ENCODE measurements at regions not wholly inside any gene's neighbourhood (a gene's known extent, or its start where the extent isn't known, plus 50 kb on each side); places are given as distances from the start of the nearest gene placed in this dataset.

DNA sequence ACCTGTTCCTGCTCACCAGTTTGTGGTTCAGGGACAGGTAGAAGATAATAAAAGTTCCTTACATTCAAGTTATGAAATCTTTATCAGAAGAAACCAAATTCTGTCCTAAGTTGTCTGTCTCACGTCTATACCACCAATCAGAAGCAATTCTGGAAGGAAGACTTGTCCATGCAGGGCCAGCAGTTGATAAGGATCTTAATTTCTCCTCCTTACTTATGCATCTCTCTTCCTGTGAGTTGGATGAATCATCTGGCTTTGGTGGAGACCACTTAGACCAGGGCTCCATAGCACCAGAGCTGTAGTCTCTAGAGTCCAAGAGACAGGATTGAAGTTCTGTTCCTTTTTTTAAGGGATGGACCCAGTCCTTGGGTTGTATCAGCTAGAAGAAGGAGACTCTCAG, 106.5 kb downstream of the APOB start:
- Mint-ChIP-seq H3K27ac (no peak overlapping the region), H3K9me3 (no peaks in the 10 kb centered on the region), H3K36me3 (no peaks in the 10 kb centered on the region), H3K27me3 (peaks cover 19 to 29% of the 10 kb centered on the region in 2 donors), H3K4me1 (no peaks in the 10 kb centered on the region), H3K4me3 (no peak overlapping the region)
- Histone ChIP-seq H3K4me3 (ENCODE audit: control insufficient read depth in 1 of 2, extremely low read depth in 1 of 2, low read length in 1 of 2) (no peak overlapping the region), H3K36me3 (ENCODE audit: control insufficient read depth in 2 of 2, extremely low read depth in 1 of 2, insufficient read depth in 1 of 2, low read length in 1 of 2) (no peaks in the 10 kb centered on the region), H3K27me3 (replicated peaks in 1 of 2; ENCODE audit: control insufficient read depth in 2 of 2, extremely low read depth in 1 of 2, insufficient read depth in 2 of 2, low read length in 1 of 2) (peaks cover 0 to 17% of the 10 kb centered on the region in 2 experiments), H3K4me1 (ENCODE audit: control insufficient read depth in 1 of 2, extremely low read depth in 1 of 2, insufficient read depth in 2 of 2, low read length in 2 of 2) (no peaks in the 10 kb centered on the region), H3K27ac (ENCODE audit: low read length) (no peak overlapping the region), H3K9me3 (no peaks in the 10 kb centered on the region)
- POLR2A ChIA-PET, result no interaction called here
- DNase-seq (no peak), ATAC-seq (replicated peaks in 1 of 4) (no peak)
- CTCF ChIA-PET, result no interaction called here
- no CpG with 5 or more reads among the region's 1 CpG for WGBS (ENCODE audit: insufficient coverage)

DNA sequence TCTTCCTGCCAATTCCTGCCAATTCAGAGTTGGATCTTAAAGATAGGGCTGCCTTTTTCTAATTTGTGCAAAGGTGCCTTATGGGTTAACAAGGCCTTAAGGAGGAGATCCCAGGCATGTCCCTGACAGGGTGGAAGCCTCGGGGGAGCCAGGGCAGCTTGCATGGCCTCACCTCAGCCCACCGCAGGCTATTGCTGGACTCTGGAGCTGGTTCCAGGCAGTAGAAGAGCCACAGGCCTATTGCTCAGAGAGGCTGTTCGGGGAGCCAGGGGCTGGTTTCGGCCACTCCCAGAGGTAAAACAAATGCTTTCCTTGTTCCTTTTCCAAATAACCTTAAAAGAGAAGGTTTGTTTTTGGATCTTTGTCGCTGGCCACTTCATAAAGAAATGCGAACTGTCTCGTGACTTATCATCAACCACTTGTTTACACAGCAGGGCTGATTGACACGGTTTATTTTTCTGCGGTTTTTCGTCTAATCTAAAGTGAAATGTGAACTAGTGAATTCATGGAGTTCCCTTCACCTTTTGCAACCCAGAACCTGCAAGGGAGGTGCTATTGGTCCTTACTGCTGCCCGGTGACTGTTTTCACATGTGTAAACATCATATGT, 108.6 kb downstream of the APOB start:
- CTCF ChIA-PET, result interaction anchor here in 1 of 2 donors (0.5 kb wide), 1 partner anchor 491 kb away, joined by 4 read pairs; no protein-coding TSS in a partner anchor
- Mint-ChIP-seq H3K4me1 (no peaks in the 10 kb centered on the region), H3K4me3 (no peak overlapping the region), H3K27me3 (peaks cover 11 to 17% of the 10 kb centered on the region in 2 donors), H3K36me3 (no peaks in the 10 kb centered on the region), H3K9me3 (no peaks in the 10 kb centered on the region), H3K27ac (no peak overlapping the region)
- 85% methylated on average over 2 of the region's 11 CpGs for WGBS (ENCODE audit: insufficient coverage)
- ATAC-seq (replicated peaks in 1 of 4), result no peak
- H3K27ac ChIP-seq (ENCODE audit: low read length), result no peak overlapping the region
- H3K27me3 ChIP-seq (replicated peaks in 1 of 2; ENCODE audit: control insufficient read depth in 2 of 2, extremely low read depth in 1 of 2, insufficient read depth in 2 of 2, low read length in 1 of 2), result peaks cover 0 to 11% of the 10 kb centered on the region in 2 experiments
- no peaks in the 10 kb centered on the region for H3K9me3 ChIP-seq
- H3K4me3 ChIP-seq (ENCODE audit: control insufficient read depth in 1 of 2, extremely low read depth in 1 of 2, low read length in 1 of 2), result no peak overlapping the region
- H3K4me1 ChIP-seq (ENCODE audit: control insufficient read depth in 1 of 2, extremely low read depth in 1 of 2, insufficient read depth in 2 of 2, low read length in 2 of 2), result no peaks in the 10 kb centered on the region
- POLR2A ChIA-PET, result no interaction called here
- H3K36me3 ChIP-seq (ENCODE audit: control insufficient read depth in 2 of 2, extremely low read depth in 1 of 2, insufficient read depth in 1 of 2, low read length in 1 of 2), result no peaks in the 10 kb centered on the region
- DNase-seq, result no peak

DNA sequence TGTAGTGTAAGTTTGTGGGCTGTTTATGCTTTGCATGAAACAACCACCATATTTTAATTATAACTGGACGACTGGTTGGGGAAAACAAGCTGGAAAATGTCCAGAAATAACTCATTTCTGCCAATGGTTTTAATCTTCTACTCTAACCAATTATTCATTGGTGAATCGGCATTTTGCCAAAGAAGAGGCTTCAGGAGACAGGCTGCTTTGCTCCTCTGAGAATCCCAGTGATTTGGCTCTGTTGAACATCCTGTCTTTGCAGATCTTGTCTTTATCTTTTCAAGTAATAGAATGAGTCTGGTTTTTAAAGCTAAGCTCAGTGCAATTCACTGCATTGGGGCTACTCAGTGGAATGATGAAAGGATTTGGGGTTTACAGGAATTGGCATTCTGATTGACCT, 109.6 kb downstream of the APOB start:
- no CpG with 5 or more reads among the region's 2 CpGs for WGBS (ENCODE audit: insufficient coverage)
- no peak overlapping the region for H3K27ac Mint-ChIP-seq
- POLR2A ChIA-PET, result no interaction called here
- H3K36me3 Mint-ChIP-seq, result no peaks in the 10 kb centered on the region
- H3K9me3 Mint-ChIP-seq, result peaks cover 0 to under 1% (median under 1%) of the 10 kb centered on the region in 3 donors
- ATAC-seq (replicated peaks in 1 of 4) (no peak), DNase-seq (no peak)
- Histone ChIP-seq H3K4me3 (ENCODE audit: control insufficient read depth in 1 of 2, extremely low read depth in 1 of 2, low read length in 1 of 2) (no peak overlapping the region), H3K9me3 (no peaks in the 10 kb centered on the region), H3K27me3 (replicated peaks in 1 of 2; ENCODE audit: control insufficient read depth in 2 of 2, extremely low read depth in 1 of 2, insufficient read depth in 2 of 2, low read length in 1 of 2) (peaks cover 0 to 11% of the 10 kb centered on the region in 2 experiments), H3K4me1 (ENCODE audit: control insufficient read depth in 1 of 2, extremely low read depth in 1 of 2, insufficient read depth in 2 of 2, low read length in 2 of 2) (no peaks in the 10 kb centered on the region), H3K36me3 (ENCODE audit: control insufficient read depth in 2 of 2, extremely low read depth in 1 of 2, insufficient read depth in 1 of 2, low read length in 1 of 2) (no peaks in the 10 kb centered on the region), H3K27ac (ENCODE audit: low read length) (no peak overlapping the region)
- CTCF ChIA-PET, result no interaction called here
- peaks cover 11 to 17% of the 10 kb centered on the region in 2 donors for H3K27me3 Mint-ChIP-seq
- H3K4me1 Mint-ChIP-seq, result no peaks in the 10 kb centered on the region
- no peak overlapping the region for H3K4me3 Mint-ChIP-seq

GRCh38 chr2:20933714-20934113, 110.2 kb downstream of the APOB start:
- 100% methylated on average over 1 of the region's 1 CpG for WGBS (ENCODE audit: insufficient coverage)
- POLR2A ChIA-PET, result no interaction called here
- CTCF ChIA-PET, result no interaction called here

GRCh38 chr2:20931346-20931745, 108.4 kb upstream of the LDAH start:
- POLR2A ChIA-PET, result no interaction called here
- H3K4me1 Mint-ChIP-seq, result no peaks in the 10 kb centered on the region

More at GRCh38 chr2:20933714-20934113, 110.2 kb downstream of the APOB start:
- no peak overlapping the region for H3K27ac ChIP-seq (ENCODE audit: low read length)
- DNase-seq, result no peak
- no peak overlapping the region for H3K27ac Mint-ChIP-seq
- no peak for ATAC-seq (replicated peaks in 1 of 4)
- peaks cover 8 to 13% of the 10 kb centered on the region in 2 donors for H3K27me3 Mint-ChIP-seq
- H3K4me1 ChIP-seq (ENCODE audit: control insufficient read depth in 1 of 2, extremely low read depth in 1 of 2, insufficient read depth in 2 of 2, low read length in 2 of 2), result no peaks in the 10 kb centered on the region
- H3K9me3 Mint-ChIP-seq, result peaks cover 3 to 6% (median 5%) of the 10 kb centered on the region in 3 donors
- no peak overlapping the region for H3K4me3 ChIP-seq (ENCODE audit: control insufficient read depth in 1 of 2, extremely low read depth in 1 of 2, low read length in 1 of 2)
- H3K9me3 ChIP-seq, result no peaks in the 10 kb centered on the region
- H3K36me3 Mint-ChIP-seq, result no peaks in the 10 kb centered on the region
- peaks cover 0 to 11% of the 10 kb centered on the region in 2 experiments for H3K27me3 ChIP-seq (replicated peaks in 1 of 2; ENCODE audit: control insufficient read depth in 2 of 2, extremely low read depth in 1 of 2, insufficient read depth in 2 of 2, low read length in 1 of 2)
- H3K4me3 Mint-ChIP-seq, result no peak overlapping the region
- H3K36me3 ChIP-seq (ENCODE audit: control insufficient read depth in 2 of 2, extremely low read depth in 1 of 2, insufficient read depth in 1 of 2, low read length in 1 of 2), result no peaks in the 10 kb centered on the region
- no peaks in the 10 kb centered on the region for H3K4me1 Mint-ChIP-seq

DNA sequence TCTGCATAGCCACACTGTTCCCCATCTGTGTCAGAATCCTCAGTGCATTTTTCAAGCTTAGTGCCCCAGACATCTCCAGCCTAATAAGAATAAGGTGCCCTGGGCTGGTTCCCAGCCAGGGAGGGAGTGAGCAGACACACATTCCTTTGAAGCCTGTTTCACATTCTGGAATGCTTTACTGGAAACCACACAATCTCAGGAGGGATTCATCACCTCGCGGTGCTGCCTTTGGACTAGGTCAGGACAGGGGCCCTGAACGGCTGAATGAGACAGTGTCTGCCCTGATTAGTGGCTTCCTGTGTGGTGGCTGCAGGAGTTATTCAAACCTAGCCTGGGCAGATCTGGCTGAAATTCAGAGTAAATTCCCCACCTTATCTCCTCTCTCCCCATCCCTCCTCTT, 108.0 kb upstream of the LDAH start:
- no peak for DNase-seq
- Mint-ChIP-seq H3K4me3 (no peak overlapping the region), H3K27ac (no peak overlapping the region), H3K9me3 (peaks cover 8 to 17% (median 13%) of the 10 kb centered on the region in 3 donors), H3K4me1 (no peaks in the 10 kb centered on the region), H3K36me3 (no peaks in the 10 kb centered on the region), H3K27me3 (peaks cover 11 to 16% of the 10 kb centered on the region in 2 donors)
- Histone ChIP-seq H3K27ac (ENCODE audit: low read length) (no peak overlapping the region), H3K9me3 (no peaks in the 10 kb centered on the region), H3K4me1 (ENCODE audit: control insufficient read depth in 1 of 2, extremely low read depth in 1 of 2, insufficient read depth in 2 of 2, low read length in 2 of 2) (no peaks in the 10 kb centered on the region), H3K27me3 (replicated peaks in 1 of 2; ENCODE audit: control insufficient read depth in 2 of 2, extremely low read depth in 1 of 2, insufficient read depth in 2 of 2, low read length in 1 of 2) (peaks cover 0 to 10% of the 10 kb centered on the region in 2 experiments), H3K36me3 (ENCODE audit: control insufficient read depth in 2 of 2, extremely low read depth in 1 of 2, insufficient read depth in 1 of 2, low read length in 1 of 2) (no peaks in the 10 kb centered on the region), H3K4me3 (ENCODE audit: control insufficient read depth in 1 of 2, extremely low read depth in 1 of 2, low read length in 1 of 2) (no peak overlapping the region)
- ATAC-seq (replicated peaks in 1 of 4), result no peak
- 74% methylated on average over 3 of the region's 3 CpGs for WGBS (ENCODE audit: insufficient coverage)
- POLR2A ChIA-PET, result no interaction called here
- CTCF ChIA-PET, result no interaction called here

More at GRCh38 chr2:20931346-20931745, 108.4 kb upstream of the LDAH start:
- H3K27ac ChIP-seq (ENCODE audit: low read length), result no peak overlapping the region
- no peak for ATAC-seq (replicated peaks in 1 of 4)
- no peaks in the 10 kb centered on the region for H3K4me1 ChIP-seq (ENCODE audit: control insufficient read depth in 1 of 2, extremely low read depth in 1 of 2, insufficient read depth in 2 of 2, low read length in 2 of 2)
- H3K27me3 Mint-ChIP-seq, result peaks cover 8 to 16% of the 10 kb centered on the region in 2 donors
- no peak overlapping the region for H3K4me3 Mint-ChIP-seq
- no peak overlapping the region for H3K27ac Mint-ChIP-seq
- CTCF ChIA-PET, result no interaction called here
- H3K36me3 ChIP-seq (ENCODE audit: control insufficient read depth in 2 of 2, extremely low read depth in 1 of 2, insufficient read depth in 1 of 2, low read length in 1 of 2), result no peaks in the 10 kb centered on the region
- no peak for DNase-seq
- peaks cover 0 to 11% of the 10 kb centered on the region in 2 experiments for H3K27me3 ChIP-seq (replicated peaks in 1 of 2; ENCODE audit: control insufficient read depth in 2 of 2, extremely low read depth in 1 of 2, insufficient read depth in 2 of 2, low read length in 1 of 2)
- H3K4me3 ChIP-seq (ENCODE audit: control insufficient read depth in 1 of 2, extremely low read depth in 1 of 2, low read length in 1 of 2), result no peak overlapping the region
- H3K36me3 Mint-ChIP-seq, result no peaks in the 10 kb centered on the region
- H3K9me3 ChIP-seq, result no peaks in the 10 kb centered on the region
- 65% methylated on average over 2 of the region's 2 CpGs for WGBS (ENCODE audit: insufficient coverage)
- H3K9me3 Mint-ChIP-seq, result peaks cover 8 to 17% (median 13%) of the 10 kb centered on the region in 3 donors

DNA sequence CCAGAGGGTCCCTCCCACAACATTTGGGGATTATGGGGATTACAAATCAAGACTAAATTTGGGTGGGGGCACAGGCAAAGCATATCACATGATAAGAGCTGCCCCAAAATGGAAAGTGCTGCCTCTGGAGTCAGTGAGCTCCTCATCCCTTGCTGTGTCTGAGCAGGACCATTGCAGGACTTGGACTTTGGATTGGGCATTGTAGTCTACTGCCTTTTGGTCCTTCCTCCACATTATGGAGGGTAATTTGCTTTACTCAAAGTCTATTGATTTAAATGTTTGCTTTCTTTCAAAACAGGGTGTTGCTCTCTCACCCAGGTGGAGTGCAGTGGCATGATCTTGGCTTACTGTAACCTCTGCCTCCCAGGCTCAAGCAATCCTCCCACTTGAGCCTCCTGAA, 106.8 kb upstream of the LDAH start:
- CTCF ChIA-PET, result no interaction called here

More for the DNA sequence above, 106.8 kb upstream of the LDAH start:
- Histone ChIP-seq H3K4me3 (ENCODE audit: control insufficient read depth in 1 of 2, extremely low read depth in 1 of 2, low read length in 1 of 2) (no peak overlapping the region), H3K4me1 (ENCODE audit: control insufficient read depth in 1 of 2, extremely low read depth in 1 of 2, insufficient read depth in 2 of 2, low read length in 2 of 2) (no peaks in the 10 kb centered on the region), H3K36me3 (ENCODE audit: control insufficient read depth in 2 of 2, extremely low read depth in 1 of 2, insufficient read depth in 1 of 2, low read length in 1 of 2) (no peaks in the 10 kb centered on the region), H3K9me3 (no peaks in the 10 kb centered on the region), H3K27me3 (replicated peaks in 1 of 2; ENCODE audit: control insufficient read depth in 2 of 2, extremely low read depth in 1 of 2, insufficient read depth in 2 of 2, low read length in 1 of 2) (peaks cover 0 to 11% of the 10 kb centered on the region in 2 experiments), H3K27ac (ENCODE audit: low read length) (no peak overlapping the region)
- H3K4me3 Mint-ChIP-seq, result no peak overlapping the region
- H3K27ac Mint-ChIP-seq, result no peak overlapping the region
- POLR2A ChIA-PET, result no interaction called here
- H3K4me1 Mint-ChIP-seq, result no peaks in the 10 kb centered on the region
- DNase-seq (no peak), ATAC-seq (replicated peaks in 1 of 4) (no peak)
- no peaks in the 10 kb centered on the region for H3K36me3 Mint-ChIP-seq
- H3K9me3 Mint-ChIP-seq, result peaks cover 8 to 17% (median 13%) of the 10 kb centered on the region in 3 donors
- H3K27me3 Mint-ChIP-seq, result peaks cover 14 to 17% of the 10 kb centered on the region in 2 donors
